ENCODE measurements at regions not wholly inside any gene's neighbourhood (a gene's known extent, or its start where the extent isn't known, plus 50 kb on each side); places are given as distances from the start of the nearest gene placed in this dataset.

- TF ChIP-seq POLR2AphosphoS5 (IDR thresholded peaks at IDR 0.05): no peak
- no peak for TF ChIP-seq CTCF (IDR thresholded peaks at IDR 0.05 in 8 of 11, conservative IDR thresholded peaks at IDR 0.05 in 3 of 11)
These were observed 187.8 kb downstream of the RDH14 start for GRCh38 chr2:18372641-18373040.

All from spleen (tissue), 7 donors.